Gastrocnemius medialis (tissue), 4 donors: ENCODE measurements at regions not wholly inside any gene's neighbourhood (a gene's known extent, or its start where the extent isn't known, plus 50 kb on each side); places are given as distances from the start of the nearest gene placed in this dataset.

Experiments
- ATAC-seq, 2 donors: fragments of 150-250 bp; one replicate each; pipeline ENCODE4 v1.9.1; 2016
- DNase-seq, 2 donors: peaks; one replicate each; pipeline ENCODE4 v3.0.0-alpha.2; 2019
- H3K27ac ChIP-seq, 4 donors: fragments of 200-600 bp; sonication (generic); 1 replicate in 1 of 4; 2 replicates in 3 of 4; pipeline ENCODE4 v1.5.1; 2016 to 2018; ENCODE audit warnings: mild to moderate bottlenecking in 2 of 4, moderate library complexity in 1 of 4
- H3K27me3 ChIP-seq, 3 donors: fragments of 200-600 bp; sonication (generic) in 2 of 3; 1 replicate in 1 of 3; 2 replicates in 2 of 3; pipeline versions ENCODE4 v1.5.1 to v1.6.0; 2016 to 2019; ENCODE audit warnings: mild to moderate bottlenecking in 1 of 3, moderate library complexity in 1 of 3
- H3K36me3 ChIP-seq, 2 donors: fragments of 200-600 bp; sonication (generic) in 1 of 2; one replicate each; pipeline ENCODE4 v1.5.1; 2017 to 2018
- H3K4me1 ChIP-seq, 2 donors: fragments of 200-600 bp; sonication (generic) in 1 of 2; one replicate each; pipeline ENCODE4 v1.5.1; 2016 to 2017; ENCODE audit warnings: mild to moderate bottlenecking in 2 of 2
- H3K4me3 ChIP-seq, 4 donors: fragments of 200-600 bp; sonication (generic) in 3 of 4; 1 replicate in 1 of 4; 2 replicates in 3 of 4; pipeline ENCODE4 v1.5.1; 2016 to 2019; ENCODE audit warnings: mild to moderate bottlenecking in 2 of 4
- H3K9me3 ChIP-seq, 3 donors: fragments of 200-600 bp; sonication (generic) in 2 of 3; 1 replicate in 1 of 3; 2 replicates in 2 of 3; pipeline ENCODE4 v1.5.1; 2016 to 2019
- POLR2A ChIP-seq, 2 donors: fragments of 450-650 bp; IDR thresholded peaks; one replicate each; pipeline ENCODE4 v1.6.1; 2017; ENCODE audit warnings: antibody characterized with exemption in 2 of 2, mild to moderate bottlenecking in 2 of 2, moderate library complexity in 2 of 2
- in situ Hi-C, 4 donors: fragments of 200-750 bp; cut with MboI; loops; one replicate each; pipeline versions ENCODE4 v1.15.0 to v1.8.0; 2017; ENCODE audit warnings: low sequenced_read_pairs in 4 of 4
- intact Hi-C: fragments of 100-400 bp; cut with DNase I; formaldehyde crosslinking; loops from one replicate; pipeline ENCODE4 v1.15.1; 2023; ENCODE audit warnings: low total_unique reads
- TF ChIP-seq, protein P1 (sequence below), 5 experiments: fragments of 450-650 bp in 3 of 5; fragments of 200-600 bp in 2 of 5; sonication (generic) in 2 of 5; IDR thresholded peaks in 4 of 5; conservative IDR thresholded peaks in 1 of 5; 1 replicate in 4 of 5; 2 replicates in 1 of 5; pipeline ENCODE4 v1.5.1; 2016 to 2019; ENCODE audit warnings: antibody characterized with exemption in 5 of 5, mild to moderate bottlenecking in 3 of 5, moderate library complexity in 3 of 5

DNA sequence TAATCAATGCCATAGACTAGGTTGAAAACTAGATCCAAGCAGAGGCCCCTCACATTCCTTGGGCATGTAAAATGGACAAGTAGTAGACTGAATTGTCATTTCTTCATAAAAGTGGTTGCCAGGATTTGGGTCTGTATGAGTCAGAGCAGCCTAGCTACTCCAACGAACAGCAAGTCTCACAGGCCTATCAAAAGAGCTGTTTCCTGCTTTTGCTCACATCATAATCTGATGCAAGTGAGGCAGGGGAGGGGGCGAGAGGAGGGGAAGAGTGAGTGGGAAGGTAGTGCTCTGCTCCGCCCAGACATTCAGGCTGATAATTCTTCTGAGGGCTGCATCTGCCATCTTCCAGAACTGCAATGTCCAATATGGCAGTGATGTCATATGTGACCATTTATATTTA, 228.9 kb upstream of the PRICKLE2 start:
- no peaks in the 10 kb centered on the region for H3K4me1 ChIP-seq
- ATAC-seq: no peak
- no peaks in the 10 kb centered on the region for H3K36me3 ChIP-seq
- H3K9me3 ChIP-seq: no peaks in the 10 kb centered on the region
- H3K27ac ChIP-seq: no peak overlapping the region
- H3K4me3 ChIP-seq: no peak overlapping the region
- in situ Hi-C loops: no loop called here
- DNase-seq: no peak
- intact Hi-C loops: no loop called here
- no peaks in the 10 kb centered on the region for H3K27me3 ChIP-seq
- no peak for TF ChIP-seq POLR2A (IDR thresholded peaks at IDR 0.05)
- TF ChIP-seq, protein P1, sequence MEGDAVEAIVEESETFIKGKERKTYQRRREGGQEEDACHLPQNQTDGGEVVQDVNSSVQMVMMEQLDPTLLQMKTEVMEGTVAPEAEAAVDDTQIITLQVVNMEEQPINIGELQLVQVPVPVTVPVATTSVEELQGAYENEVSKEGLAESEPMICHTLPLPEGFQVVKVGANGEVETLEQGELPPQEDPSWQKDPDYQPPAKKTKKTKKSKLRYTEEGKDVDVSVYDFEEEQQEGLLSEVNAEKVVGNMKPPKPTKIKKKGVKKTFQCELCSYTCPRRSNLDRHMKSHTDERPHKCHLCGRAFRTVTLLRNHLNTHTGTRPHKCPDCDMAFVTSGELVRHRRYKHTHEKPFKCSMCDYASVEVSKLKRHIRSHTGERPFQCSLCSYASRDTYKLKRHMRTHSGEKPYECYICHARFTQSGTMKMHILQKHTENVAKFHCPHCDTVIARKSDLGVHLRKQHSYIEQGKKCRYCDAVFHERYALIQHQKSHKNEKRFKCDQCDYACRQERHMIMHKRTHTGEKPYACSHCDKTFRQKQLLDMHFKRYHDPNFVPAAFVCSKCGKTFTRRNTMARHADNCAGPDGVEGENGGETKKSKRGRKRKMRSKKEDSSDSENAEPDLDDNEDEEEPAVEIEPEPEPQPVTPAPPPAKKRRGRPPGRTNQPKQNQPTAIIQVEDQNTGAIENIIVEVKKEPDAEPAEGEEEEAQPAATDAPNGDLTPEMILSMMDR (IDR thresholded peaks at IDR 0.05 in 4 of 5, conservative IDR thresholded peaks at IDR 0.05 in 1 of 5): no peak

DNA sequence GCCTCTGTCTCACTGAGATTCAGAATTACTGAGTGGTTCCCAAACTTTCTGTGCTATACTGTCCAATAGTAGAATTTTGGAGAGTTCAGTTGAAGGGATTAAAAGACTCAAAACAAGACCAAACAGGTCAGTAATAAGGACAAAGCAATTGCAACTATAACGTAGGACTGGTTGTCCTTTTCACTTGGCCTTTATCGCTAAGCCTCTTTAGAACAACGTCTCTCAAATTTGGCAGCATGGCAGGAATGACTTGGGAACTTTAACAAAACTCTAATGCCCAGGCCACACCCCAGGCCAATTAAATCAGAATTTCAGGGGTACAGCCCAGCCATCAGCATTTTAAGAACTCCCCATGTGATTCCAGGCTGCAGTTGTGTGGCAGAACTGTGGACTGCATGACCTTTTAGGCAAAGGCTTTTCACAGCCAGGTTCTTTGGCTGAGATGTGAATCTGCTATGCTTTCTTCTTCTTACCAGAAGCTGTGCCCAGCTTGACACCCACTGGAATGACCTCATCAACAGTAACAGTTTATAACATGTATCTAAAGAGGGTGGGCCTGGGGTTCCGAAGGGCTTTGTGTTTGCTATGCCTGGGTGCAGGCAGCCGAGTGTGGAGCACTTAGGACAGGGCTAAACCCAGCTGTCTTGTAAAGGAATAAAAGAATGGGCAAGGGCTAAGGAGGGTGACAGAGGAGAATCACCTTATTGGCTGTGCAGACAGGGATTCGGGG, 226.2 kb upstream of the PRICKLE2 start:
- TF ChIP-seq POLR2A (IDR thresholded peaks at IDR 0.05): no peak
- TF ChIP-seq, protein P1 (IDR thresholded peaks at IDR 0.05 in 4 of 5, conservative IDR thresholded peaks at IDR 0.05 in 1 of 5): no peak
- Histone ChIP-seq H3K4me3 (no peak overlapping the region), H3K9me3 (no peaks in the 10 kb centered on the region), H3K27me3 (peaks cover 0 to 5% (median 0%) of the 10 kb centered on the region in 3 donors), H3K36me3 (no peaks in the 10 kb centered on the region), H3K4me1 (no peaks in the 10 kb centered on the region), H3K27ac (no peak overlapping the region)
- in situ Hi-C loops (no loop called here), intact Hi-C loops (no loop called here)
- no peak for DNase-seq
- ATAC-seq: no peak

DNA sequence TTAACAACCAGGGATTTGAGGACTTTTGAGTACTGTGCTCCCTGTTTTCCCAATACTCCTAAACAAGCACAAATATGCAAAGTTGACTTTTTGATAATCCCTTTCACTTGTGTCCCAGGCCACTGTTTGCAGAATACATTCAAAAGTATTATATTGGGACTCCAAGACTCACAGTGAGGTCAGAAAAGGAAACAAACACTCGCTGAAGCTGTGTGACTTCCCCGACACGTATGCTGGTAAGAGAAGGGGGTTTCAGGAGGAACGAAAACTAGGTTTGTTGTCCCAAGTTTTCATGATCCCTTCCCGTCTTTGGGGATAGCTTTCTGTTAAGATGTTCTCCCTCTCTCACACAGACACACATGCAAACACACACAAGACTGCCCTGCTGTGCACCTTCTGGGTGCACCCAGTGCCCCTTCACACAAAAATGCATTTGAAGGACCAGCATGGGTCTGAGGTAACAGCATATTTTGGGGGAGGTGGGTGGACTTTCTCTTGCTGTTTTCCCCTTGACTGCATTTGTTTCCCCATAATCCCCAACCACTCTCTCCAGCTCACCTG, 225.2 kb upstream of the PRICKLE2 start:
- Histone ChIP-seq H3K4me3 (no peak overlapping the region), H3K27ac (no peak overlapping the region), H3K9me3 (no peaks in the 10 kb centered on the region), H3K36me3 (no peaks in the 10 kb centered on the region), H3K4me1 (no peaks in the 10 kb centered on the region), H3K27me3 (peaks cover 0 to 13% (median 4%) of the 10 kb centered on the region in 3 donors)
- intact Hi-C loops (no loop called here), in situ Hi-C loops (no loop called here)
- TF ChIP-seq POLR2A (IDR thresholded peaks at IDR 0.05): no peak
- TF ChIP-seq, protein P1 (IDR thresholded peaks at IDR 0.05 in 4 of 5, conservative IDR thresholded peaks at IDR 0.05 in 1 of 5): no peak
- ATAC-seq (no peak), DNase-seq (no peak)

DNA sequence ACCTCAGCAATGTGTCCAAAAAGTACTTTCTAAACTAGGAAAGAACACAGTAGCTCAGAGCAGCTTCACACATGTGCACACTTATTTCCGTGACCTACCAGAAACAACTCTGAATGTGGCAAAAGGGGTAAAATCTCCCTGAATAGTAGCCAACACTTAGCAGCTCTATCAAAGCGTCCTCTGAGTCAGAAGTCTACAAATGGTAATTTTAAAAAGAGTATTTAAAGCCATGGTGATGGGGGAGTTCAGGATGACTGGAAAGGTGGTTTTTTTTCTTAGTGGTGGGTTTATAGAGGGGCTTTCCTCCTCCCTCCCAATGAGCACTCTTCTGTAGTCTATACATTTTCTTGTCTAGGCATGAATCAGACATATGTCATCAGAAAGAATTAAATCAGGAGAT, 223.8 kb upstream of the PRICKLE2 start:
- Histone ChIP-seq H3K36me3 (no peaks in the 10 kb centered on the region), H3K27me3 (peaks cover 11 to 25% (median 12%) of the 10 kb centered on the region in 3 donors), H3K27ac (no peak overlapping the region), H3K9me3 (no peaks in the 10 kb centered on the region), H3K4me1 (peaks cover 0 to 5% of the 10 kb centered on the region in 2 donors), H3K4me3 (no peak overlapping the region)
- ATAC-seq (no peak), DNase-seq (no peak)
- TF ChIP-seq POLR2A (IDR thresholded peaks at IDR 0.05): no peak
- TF ChIP-seq, protein P1 (IDR thresholded peaks at IDR 0.05 in 4 of 5, conservative IDR thresholded peaks at IDR 0.05 in 1 of 5): no peak
- in situ Hi-C loops: no loop called here
- intact Hi-C loops: no loop called here
